DMS153 treated with DMSO at 0.1 percent for 48 hours (cell line): ENCODE measurements at regions not wholly inside any gene's neighbourhood (a gene's known extent, or its start where the extent isn't known, plus 50 kb on each side); places are given as distances from the start of the nearest gene placed in this dataset.
"Not testable (repeated sequence)": the region's sequence is repeated elsewhere in the genome, so short reads cannot be mapped to it uniquely, and the experiment has no call there.

ENCODE experiments used
- DNase-seq: peaks from one replicate; lab custom pipeline; 2025; ENCODE audit not compliant: unreplicated experiment; lab: John Stamatoyannopoulos, UW

- no peak for DNase-seq
Observed at GRCh38 chr5:124621279-124621678, 125.2 kb downstream of the ZNF608 start.

GRCh38 chr5:124620743-124621142 lies 125.7 kb downstream of the ZNF608 start:
- DNase-seq = no peak

GRCh38 chr5:124619121-124619520 lies 127.3 kb downstream of the ZNF608 start:
- no peak for DNase-seq

DNA sequence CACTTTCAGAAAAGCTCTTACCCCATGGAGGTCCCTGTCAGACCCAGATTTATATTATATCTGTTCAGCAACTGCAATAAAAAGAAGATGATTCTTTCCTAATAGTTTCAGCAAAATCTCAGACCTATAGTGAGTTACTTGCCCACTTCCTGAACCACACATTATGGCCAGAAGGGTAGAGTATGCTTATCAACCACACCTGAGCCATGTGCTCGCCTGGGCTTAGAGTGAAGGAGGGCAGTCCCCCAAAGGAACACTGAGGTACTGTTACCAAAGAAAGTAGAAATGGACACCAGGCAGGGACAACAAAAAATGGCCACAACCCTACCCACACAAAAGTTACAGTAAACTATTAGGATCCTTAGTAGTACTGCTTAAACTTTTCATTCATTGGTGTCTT lies 128.7 kb downstream of the ZNF608 start:
- DNase-seq = no peak

DNA sequence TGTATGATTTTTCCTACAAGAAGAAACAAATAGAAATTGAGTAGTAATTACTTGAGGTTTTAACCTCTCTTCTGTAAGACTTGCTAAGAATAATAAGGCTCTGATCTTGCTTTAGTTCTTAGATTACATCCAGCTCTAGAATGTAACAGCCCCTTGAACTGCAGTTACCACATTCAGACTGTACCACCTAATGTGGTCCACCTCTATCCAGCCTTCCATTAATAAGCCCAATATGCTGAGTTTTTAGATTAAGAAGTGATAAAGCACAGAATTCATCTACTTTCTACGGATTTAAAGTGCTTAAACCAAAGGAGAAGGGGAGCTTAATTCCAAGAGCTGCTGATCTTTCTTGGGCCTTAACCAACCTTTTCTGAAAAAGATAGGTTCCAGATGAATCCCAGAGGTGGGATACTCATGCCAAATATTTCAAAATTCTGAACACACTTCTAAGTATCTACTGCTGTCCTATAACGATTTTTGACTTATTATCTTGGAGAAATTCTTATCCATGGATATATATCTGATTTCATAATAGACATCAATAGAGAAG lies 131.5 kb downstream of the ZNF608 start:
- DNase-seq = no peak

- DNase-seq = no peak
Observed at GRCh38 chr5:124614105-124614504, 132.3 kb downstream of the ZNF608 start.

- DNase-seq = no peak
Observed at GRCh38 chr5:124613273-124613953, 133.0 kb downstream of the ZNF608 start.

- no peak for DNase-seq
Observed at GRCh38 chr5:124612023-124612422, 134.4 kb downstream of the ZNF608 start.

DNA sequence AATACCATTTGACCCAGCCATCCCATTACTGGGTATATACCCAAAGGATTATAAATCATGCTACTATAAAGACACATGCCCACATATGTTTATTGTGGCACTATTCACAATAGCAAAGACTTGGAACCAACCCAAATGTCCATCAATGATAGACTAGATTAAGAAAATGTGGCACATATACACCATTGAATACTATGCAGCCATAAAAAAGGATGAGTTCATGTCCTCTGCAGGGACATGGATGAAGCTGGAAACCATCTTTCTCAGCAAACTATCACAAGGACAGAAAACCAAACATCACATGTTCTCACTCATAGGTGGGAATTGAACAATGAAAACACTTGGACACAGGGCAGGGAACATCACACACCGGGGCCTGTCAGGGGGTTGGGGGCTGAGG lies 135.2 kb downstream of the ZNF608 start:
- not testable (repeated sequence) for DNase-seq

GRCh38 chr5:124609685-124610084 lies 136.8 kb downstream of the ZNF608 start:
- not testable (repeated sequence) for DNase-seq

DNA sequence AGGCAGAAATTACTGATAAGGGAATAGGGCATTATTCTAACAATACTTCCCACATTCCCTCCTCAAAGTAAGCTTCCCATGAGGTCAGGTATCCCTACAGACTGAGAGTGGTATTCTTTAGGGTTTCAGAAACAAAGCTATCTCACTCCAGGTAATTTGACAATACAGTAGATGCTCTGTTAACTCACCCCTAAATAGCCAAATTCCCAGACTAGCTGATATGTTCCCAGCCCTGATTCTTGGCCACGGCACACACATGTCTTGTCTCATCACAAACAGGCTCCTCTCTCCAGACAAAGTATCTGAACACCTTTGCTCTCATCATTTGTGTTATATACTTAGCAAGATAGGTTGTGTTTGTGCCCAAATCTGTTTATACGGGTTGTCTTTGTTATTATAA lies 139.9 kb downstream of the ZNF608 start:
- no peak for DNase-seq

DNA sequence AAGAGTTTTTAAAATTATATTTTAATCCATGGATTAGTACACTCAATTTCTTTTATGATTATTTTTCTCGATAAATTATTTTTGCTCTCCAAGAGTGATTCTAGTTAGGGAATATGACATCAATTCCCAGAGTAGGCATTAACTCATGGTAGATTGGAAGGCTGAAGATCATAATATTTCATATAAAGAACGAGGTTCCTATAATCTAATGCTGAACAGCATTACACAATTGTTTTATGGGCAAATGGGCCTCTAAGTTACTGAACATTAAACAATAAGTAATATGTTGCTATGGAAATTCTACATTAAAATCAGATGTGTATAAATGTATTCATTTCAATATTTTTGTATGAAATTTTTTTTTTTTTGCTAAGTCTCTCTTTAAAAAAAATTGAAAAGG lies 140.3 kb downstream of the ZNF608 start:
- no peak for DNase-seq

- peak; percentile 11 for DNase-seq
Observed at GRCh38 chr5:124605541-124605940, 140.9 kb downstream of the ZNF608 start.

DNA sequence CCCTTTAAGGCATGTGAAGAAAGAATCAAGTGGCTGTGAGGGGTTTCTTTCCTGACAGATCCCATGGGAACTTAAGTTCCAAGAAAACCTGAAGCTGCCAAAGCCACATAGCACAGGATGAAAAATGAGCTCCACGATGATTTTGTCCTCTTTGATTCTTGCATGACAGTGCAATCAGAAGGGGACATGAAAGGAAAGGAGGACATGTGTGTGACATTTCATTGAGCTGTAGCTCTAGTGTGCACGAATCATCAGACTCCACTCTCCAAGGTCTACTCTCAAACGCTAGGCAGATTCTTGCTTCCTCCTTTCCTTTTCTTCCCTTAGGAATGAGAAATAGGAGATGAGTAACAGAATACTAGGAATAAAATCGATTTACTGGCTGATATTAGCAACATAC lies 142.0 kb downstream of the ZNF608 start:
- DNase-seq = no peak

DNA sequence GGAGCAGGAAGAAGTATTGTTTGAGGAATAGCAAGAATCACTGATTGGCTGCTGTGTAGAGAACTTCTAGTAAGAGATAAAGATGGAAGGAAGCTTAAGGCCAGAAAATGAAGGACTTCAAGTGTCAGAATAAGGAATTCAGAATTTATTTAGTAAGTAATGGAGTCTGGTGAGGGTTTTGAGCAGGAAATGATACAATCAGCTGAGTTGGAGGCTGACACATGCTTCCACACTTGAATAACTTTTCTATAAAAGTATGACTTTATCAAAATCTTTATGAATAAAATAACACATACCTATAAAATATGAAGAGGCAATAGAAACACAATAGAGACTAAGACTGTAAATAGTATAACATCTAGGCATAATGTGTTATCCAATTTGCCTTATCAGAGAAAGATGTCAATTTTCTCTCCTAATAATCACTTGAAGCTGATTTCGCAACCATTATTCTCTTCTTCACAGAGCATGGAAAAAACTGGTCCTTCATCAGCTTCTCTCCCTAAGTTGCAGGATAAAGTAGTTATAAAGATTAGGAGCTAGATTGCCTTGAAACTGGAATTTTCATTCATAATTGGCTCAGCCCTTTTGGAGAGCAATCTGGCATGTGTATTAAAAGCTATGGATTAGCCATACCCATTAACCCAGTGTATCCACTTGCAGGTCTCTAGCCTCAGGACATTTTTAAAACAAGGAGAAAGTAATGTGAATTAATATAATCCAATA lies 143.4 kb downstream of the ZNF608 start:
- no peak for DNase-seq

GRCh38 chr5:124599028-124599973 lies 147.1 kb downstream of the ZNF608 start:
- peak; percentile 30 for DNase-seq

GRCh38 chr5:124596595-124597421 lies 149.6 kb downstream of the ZNF608 start:
- DNase-seq = no peak

- DNase-seq = no peak
Observed at GRCh38 chr5:124593952-124594351, 152.5 kb downstream of the ZNF608 start.

GRCh38 chr5:124592891-124593290 lies 153.5 kb downstream of the ZNF608 start:
- no peak for DNase-seq

GRCh38 chr5:124591583-124591982 lies 154.9 kb downstream of the ZNF608 start:
- no peak for DNase-seq
